K562 (cell line): ENCODE measurements at regions not wholly inside any gene's neighbourhood (a gene's known extent, or its start where the extent isn't known, plus 50 kb on each side); places are given as distances from the start of the nearest gene placed in this dataset.

ENCODE experiments used
- ATAC-seq: fragments of 200-7000 bp; cut with Tn5 transposase; 3 replicates; pipeline ENCODE4 v1.9.1; 2020; ENCODE audit warnings: moderate library complexity
- BruUV-seq: library from RNA; stranded (reverse); fragments of 400-500 nt; replicated peaks from 2 replicates; lab custom pipeline; 2021; lab: Mats Ljungman, UMichigan
- CTCF ChIA-PET: fragments of 300-600 bp; formaldehyde crosslinking; extraction: SDS; loops from one replicate; lab custom pipeline; 2021; ENCODE audit warnings: low intra/inter-chr PET ratio; lab: Yijun Ruan, JAX
- POLR2A ChIA-PET: fragments of 300-600, 350-650 bp; sonication (Branson Sonifier 250); formaldehyde crosslinking; extraction: SDS; loops from one replicate; lab custom pipeline; 2021; ENCODE audit warnings: antibody characterized with exemption, inconsistent platforms; lab: Yijun Ruan, JAX
- DNase-seq, 4 experiments: peaks; one replicate each; pipeline versions ENCODE4 v3.0.0 to v3.0.0-alpha.2; 2011 to 2018; ENCODE audit warnings: low spot score in 3 of 4, mixed read lengths in 3 of 4; ENCODE audit errors: extremely low read depth in 1 of 4
- FAIRE-seq: peaks from 2 replicates; lab custom pipeline; 2011; peaks lifted over from hg19 to GRCh38; lab: Jason Lieb, UNC
- H2AFZ ChIP-seq: 2 replicates; pipeline ENCODE4 v1.6.0; 2011; ENCODE audit warnings: low read depth, low read length, control low read depth, inconsistent platforms
- H3K27ac ChIP-seq: fragments of 200-600 bp; 3 replicates; pipeline ENCODE4 v1.8.0; 2011; ENCODE audit warnings: low read depth, mild to moderate bottlenecking, control low read depth, inconsistent platforms, low read length, moderate library complexity, mixed read lengths; ENCODE audit errors: extremely low read depth
- H3K27me3 ChIP-seq, 2 experiments: fragments of 300-600 bp in 1 of 2; 2 replicates in 1 of 2; 3 replicates in 1 of 2; pipeline versions ENCODE4 v1.6.0 to v1.8.0; 2011; ENCODE audit warnings: inconsistent platforms in 2 of 2, low read length in 2 of 2, mild to moderate bottlenecking in 1 of 2, mixed read lengths in 1 of 2, moderate library complexity in 1 of 2; ENCODE audit not compliant: control insufficient read depth in 2 of 2, insufficient read depth in 2 of 2
- H3K36me3 ChIP-seq: fragments of 300-600 bp; 3 replicates; pipeline ENCODE4 v1.8.0; 2011; ENCODE audit warnings: mild to moderate bottlenecking, low read length, inconsistent platforms; ENCODE audit not compliant: control insufficient read depth, insufficient read depth
- H3K4me1 ChIP-seq, 2 experiments: fragments of 200-600 bp in 1 of 2; replicated peaks in 1 of 2; 2 replicates in 1 of 2; 3 replicates in 1 of 2; pipeline versions ENCODE4 v1.5.1 to v1.8.0; 2011; ENCODE audit warnings: inconsistent platforms in 2 of 2, low read length in 2 of 2, mild to moderate bottlenecking in 1 of 2, mixed read lengths in 1 of 2, moderate library complexity in 1 of 2; ENCODE audit not compliant: control insufficient read depth in 2 of 2, insufficient read depth in 2 of 2
- H3K4me2 ChIP-seq: 2 replicates; pipeline ENCODE4 v1.6.1; 2011; ENCODE audit warnings: low read length, control low read depth, inconsistent platforms, mixed read lengths; ENCODE audit not compliant: insufficient read depth
- H3K4me3 ChIP-seq: fragments of 200-600 bp; sonication (generic), shearing (Covaris generic); 2 replicates; pipeline ENCODE4 v1.5.1; 2016; ENCODE audit warnings: control low read depth, inconsistent platforms
- H3K79me2 ChIP-seq: fragments of 200-600 bp; 3 replicates; pipeline ENCODE4 v1.8.0; 2011; ENCODE audit warnings: low read length, inconsistent platforms; ENCODE audit not compliant: control insufficient read depth, insufficient read depth
- H3K9ac ChIP-seq, 2 experiments: 2 replicates each; pipeline versions ENCODE4 v1.6.0 to v1.6.1; 2011; ENCODE audit warnings: low read depth in 2 of 2, low read length in 2 of 2, control low read depth in 1 of 2, inconsistent platforms in 1 of 2, mild to moderate bottlenecking in 1 of 2, mixed read lengths in 1 of 2; ENCODE audit not compliant: insufficient read depth in 1 of 2
- H3K9me1 ChIP-seq: one replicate; pipeline ENCODE4 v1.6.0; 2011; ENCODE audit warnings: inconsistent platforms, mild to moderate bottlenecking, low read length, moderate library complexity; ENCODE audit not compliant: control insufficient read depth, insufficient read depth
- H3K9me3 ChIP-seq: replicated peaks from 2 replicates; pipeline ENCODE4 v1.5.1; 2011; ENCODE audit warnings: low read depth, low read length, inconsistent platforms; ENCODE audit not compliant: control insufficient read depth, insufficient read depth
- H4K20me1 ChIP-seq: replicated peaks from 2 replicates; pipeline ENCODE4 v1.6.1; 2011; ENCODE audit warnings: low read length, inconsistent platforms, mixed read lengths; ENCODE audit not compliant: control insufficient read depth, insufficient read depth
- CBFA2T3 ChIP-seq: fragments of 450-650 bp; IDR thresholded peaks from 2 replicates; pipeline ENCODE4 v1.6.1; 2017
- EHMT2 ChIP-seq: fragments of 450-650 bp; IDR thresholded peaks from 2 replicates; pipeline ENCODE4 v1.6.1; 2018; ENCODE audit warnings: antibody characterized with exemption
- ETV5 ChIP-seq: sonication (generic); formaldehyde crosslinking; IDR thresholded peaks from 2 replicates; pipeline ENCODE4 v1.4.0; 2020; ENCODE audit warnings: low read depth, mild to moderate bottlenecking, missing genetic modification reagents
- FOXK1 ChIP-seq: sonication (generic); formaldehyde crosslinking; IDR thresholded peaks from 2 replicates; pipeline ENCODE4 v1.8.0; 2022; ENCODE audit warnings: missing genetic modification reagents, mild to moderate bottlenecking, borderline replicate concordance
- HDGF ChIP-seq: fragments of 450-650 bp; IDR thresholded peaks from 2 replicates; pipeline ENCODE4 v1.6.1; 2016
- KDM4B ChIP-seq, 2 experiments: fragments of 450-650 bp in 1 of 2; sonication (generic) in 1 of 2; IDR thresholded peaks; 2 replicates each; pipeline ENCODE4 v1.6.1; 2016 to 2017; ENCODE audit warnings: borderline replicate concordance in 2 of 2, antibody characterized with exemption in 1 of 2, low read depth in 1 of 2, mild to moderate bottlenecking in 1 of 2
- NFXL1 ChIP-seq: fragments of 450-650 bp; formaldehyde crosslinking; IDR thresholded peaks from 2 replicates; pipeline ENCODE4 v1.4.0; 2021; ENCODE audit warnings: mild to moderate bottlenecking
- RBBP5 ChIP-seq: fragments of 200-600 bp; sonication (generic); IDR thresholded peaks from 2 replicates; pipeline ENCODE4 v1.6.1; 2012; ENCODE audit warnings: borderline replicate concordance, mild to moderate bottlenecking, low read length, control low read depth, inconsistent platforms; ENCODE audit not compliant: insufficient read depth, poor library complexity, severe bottlenecking
- RBM25 ChIP-seq: fragments of 200-400 bp; formaldehyde crosslinking; IDR thresholded peaks from 2 replicates; pipeline ENCODE4 v1.6.1; 2018; ENCODE audit warnings: low read length, low read depth, moderate library complexity; ENCODE audit not compliant: severe bottlenecking
- TCFL5 ChIP-seq: fragments of 250-450 bp; sonication (Bioruptor Pico); conservative IDR thresholded peaks from 2 replicates; pipeline ENCODE4 v1.6.1; 2021; ENCODE audit warnings: mild to moderate bottlenecking, moderate library complexity, matching md5 sums
- ZBTB11 ChIP-seq, 3 experiments: fragments of 200-800 bp in 1 of 3; fragments of 250-450 bp in 1 of 3; fragments of 450-650 bp in 1 of 3; sonication (Bioruptor Pico) in 1 of 3; sonication (Bioruptor generic) in 1 of 3; formaldehyde crosslinking in 1 of 3; IDR thresholded peaks; 2 replicates each; pipeline versions ENCODE4 v1.6.1 to v1.8.0; 2016 to 2022; ENCODE audit warnings: mild to moderate bottlenecking in 2 of 3, missing genetic modification characterization in 2 of 3, missing compliant biosample characterization in 1 of 3, moderate library complexity in 1 of 3
- ZKSCAN1 ChIP-seq: fragments of 150-350 bp; IDR thresholded peaks from 2 replicates; pipeline ENCODE4 v1.6.1; 2016; ENCODE audit warnings: low read depth, low read length
- ZNF184 ChIP-seq: sonication (generic); formaldehyde crosslinking; IDR thresholded peaks from 2 replicates; pipeline ENCODE4 v1.5.0; 2020; ENCODE audit warnings: missing genetic modification reagents
- ZNF224 ChIP-seq: sonication (generic); formaldehyde crosslinking; IDR thresholded peaks from 2 replicates; pipeline ENCODE4 v1.8.0; 2022; ENCODE audit warnings: mild to moderate bottlenecking, missing genetic modification reagents
- WGBS: fragments of 100-300 bp; shearing (Covaris generic); methylation state at CpG from one replicate; pipeline ENCODE4 v1.1.6; 2016; ENCODE audit warnings: low coverage, mixed read lengths; ENCODE audit not compliant: insufficient coverage; ENCODE audit errors: missing lambda C conversion rate; 5-methylcytosine and 5-hydroxymethylcytosine counted together
- in situ Hi-C: fragments of 300-500 bp; cut with MboI; formaldehyde crosslinking; loops from 4 replicates; pipeline ENCODE4 v1.15.0; 2018; ENCODE audit warnings: inconsistent platforms, mixed read lengths
- intact Hi-C: fragments of 100-400 bp; cut with micrococcal nuclease; formaldehyde crosslinking; loops from 2 replicates; pipeline ENCODE4 v1.14.2; 2022
- TF ChIP-seq, protein P1 (sequence below): fragments of 450-650 bp; formaldehyde crosslinking; IDR thresholded peaks from 2 replicates; pipeline ENCODE4 v1.4.0; 2022; ENCODE audit warnings: missing genetic modification characterization

- Histone ChIP-seq H4K20me1 (no peaks in the 10 kb centered on the region), H3K9ac (no peak overlapping the region), H2AFZ (no peak overlapping the region), H3K27ac (no peak overlapping the region), H3K4me1 (no peaks in the 10 kb centered on the region), H3K27me3 (no peaks in the 10 kb centered on the region), H3K4me2 (no peak overlapping the region), H3K4me3 (no peak overlapping the region), H3K36me3 (no peaks in the 10 kb centered on the region), H3K9me3 (no peaks in the 10 kb centered on the region), H3K9me1 (no peaks in the 10 kb centered on the region), H3K79me2 (no peaks in the 10 kb centered on the region)
- FAIRE-seq: no peak
- intact Hi-C loops: no loop called here
- WGBS: 2% methylated on average over 8 of the region's 11 CpGs
- BruUV-seq: no TSS peak
- in situ Hi-C loops: no loop called here
- POLR2A ChIA-PET: no interaction called here
- no peak for ATAC-seq
- CTCF ChIA-PET: no interaction called here
- DNase-seq: no peak
- TF ChIP-seq ZKSCAN1: no peak
- TF ChIP-seq FOXK1: no peak
- TF ChIP-seq EHMT2: no peak
- no peak for TF ChIP-seq ZNF224 (CRISPR knock-in tag)
- no peak for TF ChIP-seq ETV5 (CRISPR knock-in tag)
- TF ChIP-seq ZNF184: no peak
- TF ChIP-seq RBM25: no peak
- no peak for TF ChIP-seq HDGF
- no peak for TF ChIP-seq RBBP5
- no peak for TF ChIP-seq NFXL1 (CRISPR knock-in tag)
- no peak for TF ChIP-seq TCFL5 (CRISPR knock-in tag)
- TF ChIP-seq, protein P1, sequence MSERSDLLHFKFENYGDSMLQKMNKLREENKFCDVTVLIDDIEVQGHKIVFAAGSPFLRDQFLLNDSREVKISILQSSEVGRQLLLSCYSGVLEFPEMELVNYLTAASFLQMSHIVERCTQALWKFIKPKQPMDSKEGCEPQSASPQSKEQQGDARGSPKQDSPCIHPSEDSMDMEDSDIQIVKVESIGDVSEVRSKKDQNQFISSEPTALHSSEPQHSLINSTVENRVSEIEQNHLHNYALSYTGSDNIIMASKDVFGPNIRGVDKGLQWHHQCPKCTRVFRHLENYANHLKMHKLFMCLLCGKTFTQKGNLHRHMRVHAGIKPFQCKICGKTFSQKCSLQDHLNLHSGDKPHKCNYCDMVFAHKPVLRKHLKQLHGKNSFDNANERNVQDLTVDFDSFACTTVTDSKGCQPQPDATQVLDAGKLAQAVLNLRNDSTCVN (CRISPR knock-in tag): no peak
- TF ChIP-seq KDM4B (IDR thresholded peaks at IDR 0.05; ENCODE audit: borderline replicate concordance in 2 of 2, low read depth in 1 of 2): no peak
- no peak for TF ChIP-seq CBFA2T3
- no peak for TF ChIP-seq ZBTB11 (CRISPR knock-in tag; IDR thresholded peaks at IDR 0.05)
Observed at GRCh38 chr13:30847650-30848307, 58.3 kb upstream of the MEDAG start.
